ENCODE measurements at regions not wholly inside any gene's neighbourhood (a gene's known extent, or its start where the extent isn't known, plus 50 kb on each side); places are given as distances from the start of the nearest gene placed in this dataset.

DNA sequence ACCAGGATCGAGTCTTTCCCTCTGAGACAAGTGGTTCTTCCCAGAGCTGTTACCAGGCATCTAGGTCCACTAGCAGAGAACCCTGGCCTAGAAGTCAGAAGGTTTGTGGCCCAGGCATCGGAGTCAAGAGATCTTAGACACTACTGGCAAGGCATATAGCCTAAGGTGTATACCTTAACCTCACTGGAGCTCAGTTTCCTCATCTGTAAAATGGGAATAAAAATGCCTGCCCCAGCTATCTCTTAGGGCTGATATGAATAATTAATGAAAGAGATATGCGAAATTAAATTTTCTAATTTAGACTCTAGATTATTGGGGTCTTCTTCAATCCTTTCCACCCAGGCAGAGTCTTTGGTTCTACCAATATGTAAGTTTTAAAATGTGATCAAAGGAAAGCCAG is 60.5 kb upstream of the NLK start:
- no peak overlapping the region for H2AFZ ChIP-seq (ENCODE audit: low read depth, low read length)
- H3K27me3 ChIP-seq (ENCODE audit: insufficient read depth, low read length), result no peaks in the 10 kb centered on the region
- H3K36me3 Mint-ChIP-seq (ENCODE audit: low read depth, unreplicated experiment), result no peaks in the 10 kb centered on the region
- no peak overlapping the region for H3K4me3 Mint-ChIP-seq (ENCODE audit: unreplicated experiment)
- no peak overlapping the region for H3K27ac ChIP-seq (ENCODE audit: low read depth, low read length)
- H3K4me3 ChIP-seq (ENCODE audit: insufficient read depth, low read depth, low read length), result no peak overlapping the region
- no peaks in the 10 kb centered on the region for H3K79me2 ChIP-seq (ENCODE audit: insufficient read depth, low read length)
- no peaks in the 10 kb centered on the region for H4K20me1 ChIP-seq (ENCODE audit: insufficient read depth, low read length)
- DNase-seq (ENCODE audit: low read depth) (no peak), FAIRE-seq (no peak)
- no peak overlapping the region for H3K4me2 ChIP-seq (ENCODE audit: low read length)
- H3K9me3 Mint-ChIP-seq (ENCODE audit: unreplicated experiment), result no peaks in the 10 kb centered on the region
- H3K4me1 ChIP-seq (ENCODE audit: insufficient read depth, low read length), result peaks cover 13% of the 10 kb centered on the region
- H3K9me3 ChIP-seq (ENCODE audit: insufficient read depth, low read depth, low read length), result no peaks in the 10 kb centered on the region
- H3K36me3 ChIP-seq (ENCODE audit: insufficient read depth, low read length), result no peaks in the 10 kb centered on the region
- no peaks in the 10 kb centered on the region for H3K27me3 Mint-ChIP-seq (ENCODE audit: low read depth, unreplicated experiment)
- no peak overlapping the region for H3K9ac ChIP-seq (ENCODE audit: low read length)
- no peak overlapping the region for H3K27ac Mint-ChIP-seq (ENCODE audit: unreplicated experiment)
- peaks cover 7% of the 10 kb centered on the region for H3K4me1 Mint-ChIP-seq (ENCODE audit: low read depth, unreplicated experiment)
- TF ChIP-seq EZH2 (IDR thresholded peaks at IDR 0.05; ENCODE audit: insufficient read depth, low read length), result no peak
- TF ChIP-seq, protein P1, sequence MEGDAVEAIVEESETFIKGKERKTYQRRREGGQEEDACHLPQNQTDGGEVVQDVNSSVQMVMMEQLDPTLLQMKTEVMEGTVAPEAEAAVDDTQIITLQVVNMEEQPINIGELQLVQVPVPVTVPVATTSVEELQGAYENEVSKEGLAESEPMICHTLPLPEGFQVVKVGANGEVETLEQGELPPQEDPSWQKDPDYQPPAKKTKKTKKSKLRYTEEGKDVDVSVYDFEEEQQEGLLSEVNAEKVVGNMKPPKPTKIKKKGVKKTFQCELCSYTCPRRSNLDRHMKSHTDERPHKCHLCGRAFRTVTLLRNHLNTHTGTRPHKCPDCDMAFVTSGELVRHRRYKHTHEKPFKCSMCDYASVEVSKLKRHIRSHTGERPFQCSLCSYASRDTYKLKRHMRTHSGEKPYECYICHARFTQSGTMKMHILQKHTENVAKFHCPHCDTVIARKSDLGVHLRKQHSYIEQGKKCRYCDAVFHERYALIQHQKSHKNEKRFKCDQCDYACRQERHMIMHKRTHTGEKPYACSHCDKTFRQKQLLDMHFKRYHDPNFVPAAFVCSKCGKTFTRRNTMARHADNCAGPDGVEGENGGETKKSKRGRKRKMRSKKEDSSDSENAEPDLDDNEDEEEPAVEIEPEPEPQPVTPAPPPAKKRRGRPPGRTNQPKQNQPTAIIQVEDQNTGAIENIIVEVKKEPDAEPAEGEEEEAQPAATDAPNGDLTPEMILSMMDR (IDR thresholded peaks at IDR 0.05; ENCODE audit: insufficient read depth, low read depth, low read length), result no peak

DNA sequence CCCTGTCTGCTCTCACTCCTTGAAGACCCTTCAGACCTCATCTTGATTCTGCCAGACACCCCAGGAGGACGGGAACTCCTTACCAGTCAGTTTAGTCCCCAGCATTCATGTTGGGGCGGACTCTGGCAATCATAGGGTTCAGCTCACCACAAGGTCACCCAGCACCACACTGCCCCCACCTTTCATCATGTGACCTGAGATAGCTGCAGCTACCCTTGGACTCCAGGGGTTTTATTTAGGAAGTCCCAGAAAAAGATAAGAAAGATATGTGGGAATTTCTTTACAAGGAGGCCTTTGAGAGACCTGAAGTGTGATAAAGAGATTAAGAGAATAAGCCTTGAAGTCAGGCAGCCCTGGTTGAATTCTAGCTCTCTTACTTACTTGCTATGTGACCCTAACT is 59.8 kb upstream of the NLK start:
- DNase-seq (ENCODE audit: low read depth), result no peak
- TF ChIP-seq, protein P1 (IDR thresholded peaks at IDR 0.05; ENCODE audit: insufficient read depth, low read depth, low read length), result no peak
- no peak for TF ChIP-seq EZH2 (IDR thresholded peaks at IDR 0.05; ENCODE audit: insufficient read depth, low read length)

DNA sequence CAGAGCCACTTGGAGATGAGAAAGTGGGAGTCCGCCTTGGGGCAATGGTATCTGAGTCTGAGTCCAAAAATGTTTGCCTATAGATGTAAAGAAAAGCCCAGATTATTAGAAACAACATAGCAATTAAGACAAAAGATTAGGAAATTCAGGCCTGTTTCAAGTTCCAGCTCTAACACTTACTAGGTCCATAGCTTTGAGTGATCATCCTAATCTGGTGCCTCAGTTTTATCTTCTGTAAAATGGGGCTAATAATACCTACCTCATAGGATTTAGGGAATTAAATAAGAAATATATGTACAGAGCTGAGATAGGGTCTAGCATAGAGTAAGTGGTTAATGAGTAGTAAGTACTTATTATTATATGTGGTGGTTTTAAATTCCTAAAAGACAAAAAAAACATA is 58.6 kb upstream of the NLK start:
- no peaks in the 10 kb centered on the region for H3K27me3 ChIP-seq (ENCODE audit: insufficient read depth, low read length)
- Mint-ChIP-seq H3K27me3 (ENCODE audit: low read depth, unreplicated experiment) (no peaks in the 10 kb centered on the region), H3K4me3 (ENCODE audit: unreplicated experiment) (no peak overlapping the region), H3K4me1 (ENCODE audit: low read depth, unreplicated experiment) (peaks cover 9% of the 10 kb centered on the region), H3K36me3 (ENCODE audit: low read depth, unreplicated experiment) (no peaks in the 10 kb centered on the region), H3K9me3 (ENCODE audit: unreplicated experiment) (no peaks in the 10 kb centered on the region), H3K27ac (ENCODE audit: unreplicated experiment) (no peak overlapping the region)
- no peak overlapping the region for H2AFZ ChIP-seq (ENCODE audit: low read depth, low read length)
- TF ChIP-seq, protein P1 (IDR thresholded peaks at IDR 0.05; ENCODE audit: insufficient read depth, low read depth, low read length), result no peak
- TF ChIP-seq EZH2 (IDR thresholded peaks at IDR 0.05; ENCODE audit: insufficient read depth, low read length), result no peak
- no peaks in the 10 kb centered on the region for H3K9me3 ChIP-seq (ENCODE audit: insufficient read depth, low read depth, low read length)
- H3K36me3 ChIP-seq (ENCODE audit: insufficient read depth, low read length), result no peaks in the 10 kb centered on the region
- H4K20me1 ChIP-seq (ENCODE audit: insufficient read depth, low read length), result no peaks in the 10 kb centered on the region
- FAIRE-seq (no peak), DNase-seq (ENCODE audit: low read depth) (no peak)
- H3K9ac ChIP-seq (ENCODE audit: low read length), result no peak overlapping the region
- peaks cover 5% of the 10 kb centered on the region for H3K4me1 ChIP-seq (ENCODE audit: insufficient read depth, low read length)
- H3K27ac ChIP-seq (ENCODE audit: low read depth, low read length), result no peak overlapping the region
- no peaks in the 10 kb centered on the region for H3K79me2 ChIP-seq (ENCODE audit: insufficient read depth, low read length)
- H3K4me3 ChIP-seq (ENCODE audit: insufficient read depth, low read depth, low read length), result no peak overlapping the region
- no peak overlapping the region for H3K4me2 ChIP-seq (ENCODE audit: low read length)

More for the DNA sequence above, 59.8 kb upstream of the NLK start:
- no peaks in the 10 kb centered on the region for H3K36me3 Mint-ChIP-seq (ENCODE audit: low read depth, unreplicated experiment)
- no peaks in the 10 kb centered on the region for H3K9me3 Mint-ChIP-seq (ENCODE audit: unreplicated experiment)
- Histone ChIP-seq H3K4me3 (ENCODE audit: insufficient read depth, low read depth, low read length) (no peak overlapping the region), H3K27me3 (ENCODE audit: insufficient read depth, low read length) (no peaks in the 10 kb centered on the region), H3K36me3 (ENCODE audit: insufficient read depth, low read length) (no peaks in the 10 kb centered on the region), H3K27ac (ENCODE audit: low read depth, low read length) (no peak overlapping the region), H3K9ac (ENCODE audit: low read length) (no peak overlapping the region), H3K9me3 (ENCODE audit: insufficient read depth, low read depth, low read length) (no peaks in the 10 kb centered on the region), H4K20me1 (ENCODE audit: insufficient read depth, low read length) (no peaks in the 10 kb centered on the region), H3K79me2 (ENCODE audit: insufficient read depth, low read length) (no peaks in the 10 kb centered on the region), H2AFZ (ENCODE audit: low read depth, low read length) (no peak overlapping the region), H3K4me1 (ENCODE audit: insufficient read depth, low read length) (peaks cover 13% of the 10 kb centered on the region), H3K4me2 (ENCODE audit: low read length) (no peak overlapping the region)
- H3K4me1 Mint-ChIP-seq (ENCODE audit: low read depth, unreplicated experiment), result peaks cover 7% of the 10 kb centered on the region
- H3K4me3 Mint-ChIP-seq (ENCODE audit: unreplicated experiment), result no peak overlapping the region
- no peaks in the 10 kb centered on the region for H3K27me3 Mint-ChIP-seq (ENCODE audit: low read depth, unreplicated experiment)
- FAIRE-seq, result no peak
- H3K27ac Mint-ChIP-seq (ENCODE audit: unreplicated experiment), result no peak overlapping the region
